Astrocyte (in vitro differentiated cells and primary cell): ENCODE measurements at regions not wholly inside any gene's neighbourhood (a gene's known extent, or its start where the extent isn't known, plus 50 kb on each side); places are given as distances from the start of the nearest gene placed in this dataset.
A peak's percentile ranks its signal among the peaks of the same experiment; 100 is the strongest.

Experiments used
- DNase-seq: peaks from one replicate; pipeline ENCODE4 v3.0.0-alpha.2; 2010; ENCODE audit warnings: low read depth
- FAIRE-seq: peaks from 2 replicates; lab custom pipeline; 2011; peaks lifted over from hg19 to GRCh38; lab: Jason Lieb, UNC
- H2AFZ ChIP-seq: 2 replicates; pipeline ENCODE4 v1.6.0; 2012; ENCODE audit warnings: low read depth, low read length, inconsistent platforms
- H3K27ac ChIP-seq: 2 replicates; pipeline ENCODE4 v1.5.1; 2011; ENCODE audit warnings: low read depth, low read length, inconsistent platforms
- H3K27me3 ChIP-seq: 2 replicates; pipeline ENCODE4 v1.6.0; 2011; ENCODE audit warnings: low read length, inconsistent platforms; ENCODE audit not compliant: insufficient read depth
- H3K36me3 ChIP-seq: 2 replicates; pipeline ENCODE4 v1.5.1; 2011; ENCODE audit warnings: low read length, inconsistent platforms; ENCODE audit not compliant: insufficient read depth
- H3K4me1 ChIP-seq: 2 replicates; pipeline ENCODE4 v1.5.1; 2011; ENCODE audit warnings: low read length, inconsistent platforms; ENCODE audit not compliant: insufficient read depth
- H3K4me2 ChIP-seq: 2 replicates; pipeline ENCODE4 v1.6.0; 2012; ENCODE audit warnings: low read length, inconsistent platforms
- H3K4me3 ChIP-seq: 2 replicates; pipeline ENCODE4 v1.5.1; 2011; ENCODE audit warnings: low read depth, mild to moderate bottlenecking, low read length, inconsistent platforms; ENCODE audit not compliant: insufficient read depth
- H3K79me2 ChIP-seq: 2 replicates; pipeline ENCODE4 v1.6.0; 2012; ENCODE audit warnings: mild to moderate bottlenecking, low read length, inconsistent platforms; ENCODE audit not compliant: insufficient read depth
- H3K9ac ChIP-seq: 2 replicates; pipeline ENCODE4 v1.6.0; 2012; ENCODE audit warnings: mild to moderate bottlenecking, low read length, inconsistent platforms
- H3K9me3 ChIP-seq: 2 replicates; pipeline ENCODE4 v1.5.1; 2012; ENCODE audit warnings: low read depth, mild to moderate bottlenecking, low read length, inconsistent platforms; ENCODE audit not compliant: insufficient read depth
- H4K20me1 ChIP-seq: 2 replicates; pipeline ENCODE4 v1.6.0; 2012; ENCODE audit warnings: low read length, inconsistent platforms; ENCODE audit not compliant: insufficient read depth
- H3K27ac Mint-ChIP-seq: one replicate; pipeline ENCODE4 v1.8.0; 2021; ENCODE audit warnings: mild to moderate bottlenecking, mixed read lengths; ENCODE audit not compliant: unreplicated experiment
- H3K27me3 Mint-ChIP-seq: one replicate; pipeline ENCODE4 v1.8.0; 2021; ENCODE audit warnings: low read depth, mixed read lengths; ENCODE audit not compliant: unreplicated experiment
- H3K36me3 Mint-ChIP-seq: one replicate; pipeline ENCODE4 v1.8.0; 2021; ENCODE audit warnings: low read depth, mixed read lengths; ENCODE audit not compliant: unreplicated experiment
- H3K4me1 Mint-ChIP-seq: one replicate; pipeline ENCODE4 v1.8.0; 2021; ENCODE audit warnings: low read depth, mixed read lengths; ENCODE audit not compliant: unreplicated experiment
- H3K4me3 Mint-ChIP-seq: one replicate; pipeline ENCODE4 v1.8.0; 2021; ENCODE audit warnings: mild to moderate bottlenecking, moderate library complexity, mixed read lengths; ENCODE audit not compliant: unreplicated experiment
- H3K9me3 Mint-ChIP-seq: one replicate; pipeline ENCODE4 v1.8.0; 2021; ENCODE audit warnings: mild to moderate bottlenecking, mixed read lengths; ENCODE audit not compliant: unreplicated experiment
- CTCF ChIP-seq: IDR thresholded peaks from 2 replicates; pipeline ENCODE4 v1.5.1; 2011; ENCODE audit warnings: low read depth, mild to moderate bottlenecking, inconsistent platforms, low read length, moderate library complexity; ENCODE audit not compliant: insufficient read depth
- EZH2 ChIP-seq: IDR thresholded peaks from 2 replicates; pipeline ENCODE4 v1.6.1; 2012; ENCODE audit warnings: mild to moderate bottlenecking, low read length, inconsistent platforms; ENCODE audit not compliant: insufficient read depth

DNA sequence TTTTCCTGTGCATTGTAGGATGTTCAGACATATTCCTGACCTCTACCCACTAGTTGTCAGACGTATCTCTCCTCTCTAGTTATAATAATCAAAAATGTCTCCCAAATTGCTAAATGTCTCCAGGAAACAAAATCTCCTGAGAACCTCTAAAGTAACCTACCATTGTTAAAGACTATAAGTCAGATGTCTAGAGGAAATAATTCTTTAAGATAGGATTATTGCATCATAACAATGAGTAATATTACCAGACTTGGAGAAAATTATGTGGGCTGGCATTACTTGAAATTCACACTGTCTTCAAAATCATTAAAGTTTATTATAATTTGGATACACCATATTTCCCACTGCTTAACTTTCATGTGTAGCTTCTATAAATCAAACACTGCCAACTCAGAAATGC is 643.0 kb upstream of the ADGRL2 start:
- no peaks in the 10 kb centered on the region for H3K27me3 ChIP-seq
- Mint-ChIP-seq H3K27me3 (no peaks in the 10 kb centered on the region), H3K4me1 (peaks cover 18% of the 10 kb centered on the region), H3K36me3 (no peaks in the 10 kb centered on the region), H3K27ac (no peak overlapping the region), H3K9me3 (no peaks in the 10 kb centered on the region), H3K4me3 (no peak overlapping the region)
- TF ChIP-seq CTCF (no peak), EZH2 (no peak)
- no peak overlapping the region for H3K4me2 ChIP-seq
- no peaks in the 10 kb centered on the region for H3K79me2 ChIP-seq
- no peaks in the 10 kb centered on the region for H3K36me3 ChIP-seq
- no peak overlapping the region for H3K4me3 ChIP-seq
- no peaks in the 10 kb centered on the region for H4K20me1 ChIP-seq
- DNase-seq (no peak), FAIRE-seq (no peak)
- H2AFZ ChIP-seq = no peak overlapping the region
- H3K4me1 ChIP-seq = peaks cover 4% of the 10 kb centered on the region
- H3K9me3 ChIP-seq = no peaks in the 10 kb centered on the region
- H3K27ac ChIP-seq = no peak overlapping the region
- H3K9ac ChIP-seq = no peak overlapping the region

DNA sequence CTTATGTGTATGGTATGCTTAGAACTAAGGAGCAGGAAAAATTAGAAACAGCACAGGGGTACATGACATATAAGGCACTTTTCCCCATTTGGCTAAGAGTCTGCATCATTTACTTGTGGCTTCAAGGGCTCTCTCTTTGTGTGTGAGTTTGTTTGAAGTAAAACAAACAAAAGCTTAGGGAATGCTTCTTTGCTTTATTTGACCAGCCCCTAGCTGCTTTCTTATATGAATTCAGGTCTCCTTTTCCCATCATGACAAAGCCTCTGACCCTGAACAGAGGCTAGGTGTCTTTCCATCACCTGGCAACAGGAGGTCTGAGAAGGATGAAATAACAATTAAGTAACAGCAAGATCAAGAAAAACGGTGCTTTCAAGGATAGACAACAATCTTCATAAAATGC is 643.8 kb upstream of the ADGRL2 start:
- no peak overlapping the region for H3K9ac ChIP-seq
- FAIRE-seq (no peak), DNase-seq (no peak)
- Mint-ChIP-seq H3K4me1 (peaks cover 18% of the 10 kb centered on the region), H3K27me3 (no peaks in the 10 kb centered on the region), H3K9me3 (no peaks in the 10 kb centered on the region), H3K36me3 (no peaks in the 10 kb centered on the region), H3K27ac (peak overlapping the region; percentile 34), H3K4me3 (no peak overlapping the region)
- peaks cover 4% of the 10 kb centered on the region for H3K4me1 ChIP-seq
- H3K4me3 ChIP-seq = no peak overlapping the region
- no peaks in the 10 kb centered on the region for H3K9me3 ChIP-seq
- no peak for TF ChIP-seq EZH2
- TF ChIP-seq CTCF = no peak
- H3K27ac ChIP-seq = no peak overlapping the region
- H3K36me3 ChIP-seq = no peaks in the 10 kb centered on the region
- no peaks in the 10 kb centered on the region for H3K79me2 ChIP-seq
- H3K4me2 ChIP-seq = no peak overlapping the region
- no peaks in the 10 kb centered on the region for H4K20me1 ChIP-seq
- H3K27me3 ChIP-seq = no peaks in the 10 kb centered on the region
- H2AFZ ChIP-seq = no peak overlapping the region

GRCh38 chr1:81155131-81155530 is 645.6 kb upstream of the ADGRL2 start:
- Histone ChIP-seq H3K27me3 (no peaks in the 10 kb centered on the region), H3K36me3 (no peaks in the 10 kb centered on the region), H2AFZ (no peak overlapping the region), H3K4me3 (no peak overlapping the region), H3K4me1 (peaks cover 4% of the 10 kb centered on the region), H3K9ac (no peak overlapping the region), H4K20me1 (no peaks in the 10 kb centered on the region), H3K4me2 (no peak overlapping the region), H3K27ac (no peak overlapping the region), H3K79me2 (no peaks in the 10 kb centered on the region), H3K9me3 (no peaks in the 10 kb centered on the region)
- Mint-ChIP-seq H3K9me3 (no peaks in the 10 kb centered on the region), H3K4me1 (peaks cover 28% of the 10 kb centered on the region), H3K4me3 (no peak overlapping the region), H3K36me3 (no peaks in the 10 kb centered on the region), H3K27ac (peak overlapping the region; percentile 50), H3K27me3 (no peaks in the 10 kb centered on the region)
- no peak for TF ChIP-seq EZH2
- no peak for TF ChIP-seq CTCF
- FAIRE-seq (no peak), DNase-seq (peak; percentile 81)
